ENCODE measurements at regions not wholly inside any gene's neighbourhood (a gene's known extent, or its start where the extent isn't known, plus 50 kb on each side); places are given as distances from the start of the nearest gene placed in this dataset.

GRCh38 chr12:23359975-23360701, 589.3 kb downstream of the SOX5 start:
- TF ChIP-seq, protein P1, sequence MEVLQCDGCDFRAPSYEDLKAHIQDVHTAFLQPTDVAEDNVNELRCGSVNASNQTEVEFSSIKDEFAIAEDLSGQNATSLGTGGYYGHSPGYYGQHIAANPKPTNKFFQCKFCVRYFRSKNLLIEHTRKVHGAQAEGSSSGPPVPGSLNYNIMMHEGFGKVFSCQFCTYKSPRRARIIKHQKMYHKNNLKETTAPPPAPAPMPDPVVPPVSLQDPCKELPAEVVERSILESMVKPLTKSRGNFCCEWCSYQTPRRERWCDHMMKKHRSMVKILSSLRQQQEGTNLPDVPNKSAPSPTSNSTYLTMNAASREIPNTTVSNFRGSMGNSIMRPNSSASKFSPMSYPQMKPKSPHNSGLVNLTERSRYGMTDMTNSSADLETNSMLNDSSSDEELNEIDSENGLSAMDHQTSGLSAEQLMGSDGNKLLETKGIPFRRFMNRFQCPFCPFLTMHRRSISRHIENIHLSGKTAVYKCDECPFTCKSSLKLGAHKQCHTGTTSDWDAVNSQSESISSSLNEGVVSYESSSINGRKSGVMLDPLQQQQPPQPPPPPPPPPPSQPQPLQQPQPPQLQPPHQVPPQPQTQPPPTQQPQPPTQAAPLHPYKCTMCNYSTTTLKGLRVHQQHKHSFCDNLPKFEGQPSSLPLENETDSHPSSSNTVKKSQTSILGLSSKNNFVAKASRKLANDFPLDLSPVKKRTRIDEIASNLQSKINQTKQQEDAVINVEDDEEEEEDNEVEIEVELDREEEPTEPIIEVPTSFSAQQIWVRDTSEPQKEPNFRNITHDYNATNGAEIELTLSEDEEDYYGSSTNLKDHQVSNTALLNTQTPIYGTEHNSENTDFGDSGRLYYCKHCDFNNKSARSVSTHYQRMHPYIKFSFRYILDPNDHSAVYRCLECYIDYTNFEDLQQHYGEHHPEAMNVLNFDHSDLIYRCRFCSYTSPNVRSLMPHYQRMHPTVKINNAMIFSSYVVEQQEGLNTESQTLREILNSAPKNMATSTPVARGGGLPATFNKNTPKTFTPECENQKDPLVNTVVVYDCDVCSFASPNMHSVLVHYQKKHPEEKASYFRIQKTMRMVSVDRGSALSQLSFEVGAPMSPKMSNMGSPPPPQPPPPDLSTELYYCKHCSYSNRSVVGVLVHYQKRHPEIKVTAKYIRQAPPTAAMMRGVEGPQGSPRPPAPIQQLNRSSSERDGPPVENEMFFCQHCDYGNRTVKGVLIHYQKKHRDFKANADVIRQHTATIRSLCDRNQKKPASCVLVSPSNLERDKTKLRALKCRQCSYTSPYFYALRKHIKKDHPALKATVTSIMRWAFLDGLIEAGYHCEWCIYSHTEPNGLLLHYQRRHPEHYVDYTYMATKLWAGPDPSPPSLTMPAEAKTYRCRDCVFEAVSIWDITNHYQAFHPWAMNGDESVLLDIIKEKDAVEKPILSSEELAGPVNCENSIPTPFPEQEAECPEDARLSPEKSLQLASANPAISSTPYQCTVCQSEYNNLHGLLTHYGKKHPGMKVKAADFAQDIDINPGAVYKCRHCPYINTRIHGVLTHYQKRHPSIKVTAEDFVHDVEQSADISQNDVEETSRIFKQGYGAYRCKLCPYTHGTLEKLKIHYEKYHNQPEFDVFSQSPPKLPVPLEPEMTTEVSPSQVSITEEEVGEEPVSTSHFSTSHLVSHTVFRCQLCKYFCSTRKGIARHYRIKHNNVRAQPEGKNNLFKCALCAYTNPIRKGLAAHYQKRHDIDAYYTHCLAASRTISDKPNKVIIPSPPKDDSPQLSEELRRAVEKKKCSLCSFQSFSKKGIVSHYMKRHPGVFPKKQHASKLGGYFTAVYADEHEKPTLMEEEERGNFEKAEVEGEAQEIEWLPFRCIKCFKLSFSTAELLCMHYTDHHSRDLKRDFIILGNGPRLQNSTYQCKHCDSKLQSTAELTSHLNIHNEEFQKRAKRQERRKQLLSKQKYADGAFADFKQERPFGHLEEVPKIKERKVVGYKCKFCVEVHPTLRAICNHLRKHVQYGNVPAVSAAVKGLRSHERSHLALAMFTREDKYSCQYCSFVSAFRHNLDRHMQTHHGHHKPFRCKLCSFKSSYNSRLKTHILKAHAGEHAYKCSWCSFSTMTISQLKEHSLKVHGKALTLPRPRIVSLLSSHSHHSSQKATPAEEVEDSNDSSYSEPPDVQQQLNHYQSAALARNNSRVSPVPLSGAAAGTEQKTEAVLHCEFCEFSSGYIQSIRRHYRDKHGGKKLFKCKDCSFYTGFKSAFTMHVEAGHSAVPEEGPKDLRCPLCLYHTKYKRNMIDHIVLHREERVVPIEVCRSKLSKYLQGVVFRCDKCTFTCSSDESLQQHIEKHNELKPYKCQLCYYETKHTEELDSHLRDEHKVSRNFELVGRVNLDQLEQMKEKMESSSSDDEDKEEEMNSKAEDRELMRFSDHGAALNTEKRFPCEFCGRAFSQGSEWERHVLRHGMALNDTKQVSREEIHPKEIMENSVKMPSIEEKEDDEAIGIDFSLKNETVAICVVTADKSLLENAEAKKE (CRISPR knock-in tag; IDR thresholded peaks at IDR 0.05), result no peak
- no peak for TF ChIP-seq CTCF (conservative IDR thresholded peaks at IDR 0.05; ENCODE audit: low read depth in 2 of 2)
- no peak for TF ChIP-seq ETS1 (IDR thresholded peaks at IDR 0.05)
- no peak for TF ChIP-seq EZH2phosphoT487 (IDR thresholded peaks at IDR 0.05; ENCODE audit: unreplicated experiment)
- TF ChIP-seq REST (IDR thresholded peaks at IDR 0.05; ENCODE audit: unreplicated experiment), result no peak
- Histone ChIP-seq H3K79me2 (replicated peaks; ENCODE audit: insufficient read depth) (no peaks in the 10 kb centered on the region), H3K36me3 (ENCODE audit: insufficient read depth) (no peaks in the 10 kb centered on the region), H3K27ac (ENCODE audit: low read depth) (no peak overlapping the region), H3K4me2 (no peak overlapping the region), H3K4me3 (no peak overlapping the region), H4K20me1 (replicated peaks; ENCODE audit: insufficient read depth) (no peaks in the 10 kb centered on the region), H3F3A (replicated peaks; ENCODE audit: low read depth) (no peaks in the 10 kb centered on the region), H2AFZ (no peak overlapping the region), H3K4me1 (ENCODE audit: insufficient read depth) (no peaks in the 10 kb centered on the region), H3K27me3 (ENCODE audit: insufficient read depth) (no peaks in the 10 kb centered on the region), H3K9me2 (ENCODE audit: insufficient read depth) (no peaks in the 10 kb centered on the region)
- Mint-ChIP-seq H3K4me1 (no peaks in the 10 kb centered on the region), H3K36me3 (ENCODE audit: low read depth) (no peaks in the 10 kb centered on the region), H3K9me3 (no peaks in the 10 kb centered on the region), H3K27me3 (ENCODE audit: insufficient read depth, low read depth, poor library complexity) (no peaks in the 10 kb centered on the region), H3K27ac (no peak overlapping the region), H3K4me3 (no peak overlapping the region)
- ATAC-seq (no peak), DNase-seq (ENCODE audit: low spot score) (no peak)

All from GM23338 (cell line).